HPDE6-E6E7 (cell line): ENCODE measurements at regions not wholly inside any gene's neighbourhood (a gene's known extent, or its start where the extent isn't known, plus 50 kb on each side); places are given as distances from the start of the nearest gene placed in this dataset.
A peak's percentile ranks its signal among the peaks of the same experiment; 100 is the strongest.

ENCODE experiments used
- DNase-seq: peaks from one replicate; pipeline ENCODE4 v3.0.0; 2011; ENCODE audit warnings: missing footprints; ENCODE audit errors: extremely low spot score

- DNase-seq = no peak
These were observed 147.2 kb upstream of the TWIST2 start for GRCh38 chr2:238700506-238701340.

- no peak for DNase-seq
These were observed 146.3 kb upstream of the TWIST2 start for GRCh38 chr2:238701341-238702206.

- DNase-seq = no peak
These were observed 145.4 kb upstream of the TWIST2 start for GRCh38 chr2:238702276-238703052.

- no peak for DNase-seq
These were observed 144.9 kb upstream of the TWIST2 start for GRCh38 chr2:238703053-238703415.

- no peak for DNase-seq
These were observed 144.4 kb upstream of the TWIST2 start for GRCh38 chr2:238703436-238703835.

DNA sequence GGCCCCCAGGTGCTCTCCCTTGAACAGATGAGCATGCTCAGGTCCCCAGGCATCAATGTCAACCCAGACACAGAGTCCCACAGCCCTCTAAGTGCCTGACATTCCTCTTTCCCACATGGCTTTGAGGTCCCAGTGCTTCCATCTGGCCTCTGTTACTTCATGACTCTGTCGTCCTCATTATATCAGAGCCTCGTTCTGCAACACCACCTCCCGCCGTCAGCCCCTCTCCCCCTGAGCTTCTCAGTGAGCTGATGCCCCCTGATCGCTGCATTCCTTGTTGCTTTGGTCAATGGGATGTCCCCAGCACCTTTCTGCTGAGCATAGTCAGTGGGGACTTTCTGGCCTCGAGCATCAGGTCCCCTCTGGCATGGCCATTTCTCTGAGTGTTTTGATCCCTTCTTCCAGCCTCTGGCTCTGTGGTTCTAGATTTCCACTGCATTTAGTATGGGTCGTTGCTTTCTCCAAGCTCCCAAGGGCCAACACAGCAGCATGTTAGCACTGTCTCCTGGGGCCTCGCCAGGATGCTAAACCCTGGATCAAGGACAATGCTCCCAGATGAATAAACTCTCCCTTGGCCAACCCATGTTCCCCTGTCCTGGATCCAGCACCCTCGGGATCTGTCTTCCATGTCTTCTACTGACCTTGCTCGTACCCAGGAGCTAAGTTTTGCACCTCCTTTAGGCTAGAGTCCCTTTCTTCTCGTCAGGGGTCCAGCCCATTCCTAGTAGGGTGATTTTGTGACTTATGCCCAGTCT, 143.2 kb upstream of the TWIST2 start:
- DNase-seq = no peak

DNA sequence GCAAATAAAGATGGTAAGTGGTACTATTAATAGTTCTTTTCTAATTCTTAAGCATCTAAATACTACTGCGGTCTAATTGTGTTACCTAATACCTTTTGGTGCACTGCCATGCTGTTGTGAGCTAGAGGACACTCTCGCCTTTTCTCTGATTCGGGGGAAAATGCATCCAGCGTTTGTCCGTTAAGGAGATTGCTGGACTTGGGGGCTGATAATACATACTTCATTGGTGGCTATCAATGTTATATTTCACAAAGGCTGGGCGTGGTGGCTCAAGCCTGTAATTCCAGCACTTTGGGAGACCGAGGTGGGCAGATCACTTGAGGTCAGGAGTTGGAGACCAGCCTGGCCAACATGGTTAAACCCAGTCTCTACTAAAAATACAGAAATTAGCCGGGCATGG, 141.7 kb upstream of the TWIST2 start:
- DNase-seq = no peak

DNA sequence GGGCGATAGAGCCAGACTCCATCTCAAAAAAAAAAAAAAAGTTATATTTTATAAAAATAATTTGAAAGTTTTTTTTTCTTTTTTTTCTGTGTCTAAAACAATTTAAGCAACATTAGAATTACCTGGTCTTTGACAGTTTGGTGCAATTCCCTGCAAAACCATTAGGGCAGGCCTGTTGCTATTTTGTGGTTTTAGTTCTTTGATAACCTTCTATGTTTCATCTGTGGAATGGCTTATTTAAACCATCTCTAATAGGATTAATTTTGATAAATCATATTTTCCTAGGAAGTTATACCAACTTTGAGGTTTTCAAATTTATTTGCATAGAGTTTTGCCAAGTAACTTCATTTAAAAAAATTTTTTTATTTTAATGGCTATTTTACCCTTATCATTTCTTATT, 141.2 kb upstream of the TWIST2 start:
- no peak for DNase-seq

DNA sequence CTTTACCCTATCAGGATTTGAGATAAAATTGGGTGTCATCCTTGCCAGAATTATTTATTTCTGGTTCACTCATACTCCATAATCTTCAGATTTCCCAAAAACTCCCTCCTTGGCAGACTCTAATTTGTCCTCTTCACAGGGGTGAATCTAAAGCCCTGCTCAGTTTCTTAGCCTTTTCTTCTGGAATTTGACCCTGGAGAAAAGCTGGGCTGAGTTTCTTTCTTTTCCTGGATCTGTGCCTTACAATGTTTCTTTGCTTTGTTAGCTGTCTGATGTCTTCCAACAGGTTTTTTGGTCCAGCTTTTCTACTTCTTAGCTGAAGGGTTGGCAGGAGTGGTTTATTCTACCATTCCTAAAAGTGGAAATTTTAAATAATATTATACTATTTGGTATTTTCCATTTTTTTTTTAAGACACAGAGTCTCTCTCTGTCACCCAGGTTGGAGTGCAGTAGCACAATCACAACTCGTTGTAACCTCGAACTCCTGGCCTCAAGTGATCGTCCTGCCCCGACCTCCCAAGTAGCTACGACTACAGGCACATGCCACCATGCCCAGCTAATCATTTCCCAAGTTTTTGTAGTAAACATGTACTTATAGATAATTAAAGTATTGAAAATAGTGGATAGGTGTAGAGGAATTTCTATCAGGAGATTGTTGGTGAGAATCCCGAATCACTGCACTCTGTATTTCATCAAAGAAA, 138.4 kb upstream of the TWIST2 start:
- no peak for DNase-seq

- DNase-seq = no peak
These were observed 137.7 kb upstream of the TWIST2 start for GRCh38 chr2:238710032-238710735.

DNA sequence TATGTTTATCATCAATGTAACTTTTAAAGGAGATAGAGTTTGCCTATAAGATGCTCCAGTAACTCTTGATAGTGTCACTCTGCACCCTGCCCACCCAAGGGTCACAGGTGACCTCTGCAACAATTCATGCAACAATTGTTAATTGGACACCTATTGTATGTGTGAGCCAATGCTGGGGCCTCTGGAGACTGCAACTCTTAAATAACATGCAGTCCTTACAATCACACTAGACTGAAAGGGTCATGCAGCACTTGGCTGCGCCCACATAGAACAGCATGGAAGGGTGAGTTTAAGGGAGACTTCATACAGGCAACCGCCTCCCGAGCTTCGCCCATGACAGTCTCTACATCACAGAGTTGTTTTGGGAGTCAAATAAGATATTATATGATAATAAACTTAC, 137.1 kb upstream of the TWIST2 start:
- DNase-seq = no peak

DNA sequence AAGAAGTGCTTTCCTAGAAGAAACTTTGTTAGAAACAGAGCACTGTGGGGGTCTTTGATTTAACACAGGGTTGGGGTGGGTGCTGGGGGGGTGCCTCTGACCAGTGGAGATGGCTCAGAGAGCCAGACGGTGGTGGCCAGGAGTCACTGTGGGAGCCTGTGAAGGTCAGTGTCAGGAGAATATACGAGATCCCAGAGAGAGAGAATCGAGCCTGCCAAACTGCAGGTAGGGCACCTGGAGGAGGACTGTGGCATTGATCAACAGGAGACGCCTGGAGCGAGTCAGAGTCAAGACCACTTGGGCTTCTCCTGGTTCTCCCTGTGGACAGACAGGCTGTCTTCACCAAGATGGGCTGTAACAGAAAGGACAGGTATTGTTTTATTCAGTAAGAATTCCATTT, 136.5 kb upstream of the TWIST2 start:
- no peak for DNase-seq

DNA sequence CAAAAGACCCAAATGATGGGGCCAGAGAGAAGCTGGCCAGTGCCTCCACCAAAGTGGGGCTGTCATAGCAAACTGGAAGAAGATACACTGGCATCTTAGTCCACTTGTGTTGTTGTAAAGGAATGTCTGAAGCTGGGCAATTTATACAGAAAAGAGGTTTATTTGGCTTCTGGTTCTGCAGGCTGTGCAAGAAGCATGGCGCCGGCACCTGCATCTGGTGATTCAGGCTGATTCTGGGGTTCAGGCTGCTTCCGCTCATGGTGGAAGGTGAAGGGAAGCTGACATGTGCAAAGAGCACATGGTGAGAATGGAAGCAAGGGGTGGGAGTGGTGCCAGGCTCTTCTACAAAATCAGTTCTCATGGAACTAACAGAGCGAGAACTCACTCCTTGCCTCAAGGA, 135.9 kb upstream of the TWIST2 start:
- no peak for DNase-seq

- DNase-seq = no peak
These were observed 134.6 kb upstream of the TWIST2 start for GRCh38 chr2:238713198-238713826.

- no peak for DNase-seq
These were observed 133.8 kb upstream of the TWIST2 start for GRCh38 chr2:238714038-238714528.

DNA sequence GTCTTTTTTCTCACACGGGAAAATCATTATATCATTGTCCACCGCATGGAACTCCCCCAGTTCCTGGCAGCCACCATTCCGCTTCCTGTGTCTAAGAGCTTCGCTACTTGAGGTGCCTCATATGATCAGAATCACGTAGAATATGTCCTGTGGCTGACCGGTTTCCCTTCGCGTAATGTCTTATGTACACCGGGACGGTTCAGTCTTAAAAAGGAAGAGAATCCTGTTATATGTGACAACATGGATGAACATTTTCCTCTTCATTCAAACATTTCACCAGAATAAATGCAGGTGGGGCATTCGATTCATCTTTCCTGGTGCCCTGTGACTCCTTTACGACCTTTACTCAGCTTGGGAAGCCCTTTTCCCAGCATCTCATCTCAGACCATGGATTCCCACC, 131.7 kb upstream of the TWIST2 start:
- DNase-seq = no peak

DNA sequence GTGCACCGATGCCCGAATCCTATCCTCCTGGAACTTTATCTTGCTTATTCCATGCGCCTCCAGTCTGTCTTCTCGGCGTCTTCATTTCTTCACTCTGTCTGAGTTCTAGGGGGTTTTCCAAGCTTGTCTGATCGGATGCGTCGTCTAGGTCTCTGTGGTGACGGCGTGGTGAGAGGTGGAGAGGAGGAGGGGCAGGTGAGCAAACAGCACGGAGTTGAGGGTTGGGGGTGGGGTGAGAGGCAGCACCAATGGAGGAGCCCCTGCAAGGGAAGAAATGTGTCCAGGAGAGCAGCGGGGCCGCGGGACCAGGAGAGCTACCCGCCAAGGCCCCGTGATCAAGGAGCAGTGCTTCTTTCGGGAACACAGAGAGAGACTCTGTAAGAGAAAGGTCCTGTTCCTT, 131.3 kb upstream of the TWIST2 start:
- DNase-seq = no peak

GRCh38 chr2:238717084-238717483, 130.8 kb upstream of the TWIST2 start:
- no peak for DNase-seq

GRCh38 chr2:238719641-238720040, 128.2 kb upstream of the TWIST2 start:
- no peak for DNase-seq

- DNase-seq = peak; percentile 75
These were observed 127.6 kb upstream of the TWIST2 start for GRCh38 chr2:238720232-238720672.
